Stomach (tissue), 4 donors: ENCODE measurements at regions not wholly inside any gene's neighbourhood (a gene's known extent, or its start where the extent isn't known, plus 50 kb on each side); places are given as distances from the start of the nearest gene placed in this dataset.
"Not testable (repeated sequence)": the region's sequence is repeated elsewhere in the genome, so short reads cannot be mapped to it uniquely, and the experiment has no call there.

Source experiments
- CTCF ChIP-seq, 7 experiments: fragments of 450-650 bp in 4 of 7; fragments of 200-600 bp in 3 of 7; sonication (generic) in 3 of 7; IDR thresholded peaks; one replicate each; pipeline ENCODE4 v1.5.1; 2016 to 2019; ENCODE audit warnings: antibody characterized with exemption in 7 of 7, control low read depth in 2 of 7, mild to moderate bottlenecking in 1 of 7
- EP300 ChIP-seq: sonication (generic); formaldehyde crosslinking; IDR thresholded peaks from one replicate; pipeline ENCODE4 v1.6.1; 2017; ENCODE audit warnings: antibody characterized with exemption

GRCh38 chr20:30397111-30397510 lies 860.4 kb upstream of the DEFB115 start:
- TF ChIP-seq CTCF (IDR thresholded peaks at IDR 0.05); EP300: not testable (repeated sequence)
